Peyer's patch (tissue), 4 donors: ENCODE measurements at regions not wholly inside any gene's neighbourhood (a gene's known extent, or its start where the extent isn't known, plus 50 kb on each side); places are given as distances from the start of the nearest gene placed in this dataset.
"Not testable (repeated sequence)": the region's sequence is repeated elsewhere in the genome, so short reads cannot be mapped to it uniquely, and the experiment has no call there.

Source experiments
- CTCF ChIP-seq, 6 experiments: fragments of 450-650 bp in 4 of 6; fragments of 200-600 bp in 2 of 6; sonication (generic) in 1 of 6; IDR thresholded peaks; one replicate each; pipeline ENCODE4 v1.5.1; 2017 to 2019; ENCODE audit warnings: antibody characterized with exemption in 6 of 6, mild to moderate bottlenecking in 3 of 6, moderate library complexity in 1 of 6
- POLR2A ChIP-seq, 2 donors: fragments of 450-650 bp; IDR thresholded peaks; one replicate each; pipeline ENCODE4 v1.5.1; 2017; ENCODE audit warnings: antibody characterized with exemption in 2 of 2, mild to moderate bottlenecking in 2 of 2, moderate library complexity in 2 of 2

- TF ChIP-seq CTCF, POLR2A (IDR thresholded peaks at IDR 0.05): not testable (repeated sequence)
Measured at GRCh38 chr2:89237783-89238182, 546.3 kb downstream of the RPIA start.
